PC-9 (cell line): ENCODE measurements at regions not wholly inside any gene's neighbourhood (a gene's known extent, or its start where the extent isn't known, plus 50 kb on each side); places are given as distances from the start of the nearest gene placed in this dataset.

Experiments used
- BruUV-seq: library from RNA; stranded (reverse); fragments of 400-500 nt; replicated peaks from 2 replicates; lab custom pipeline; 2021; lab: Mats Ljungman, UMichigan
- CTCF ChIA-PET: fragments of 300-600 bp; sonication (Branson Sonifier 250); formaldehyde crosslinking; loops from one replicate; lab custom pipeline; 2022; ENCODE audit warnings: antibody characterized with exemption; lab: Charles Lee
- POLR2A ChIA-PET: fragments of 300-600 bp; sonication (Branson Sonifier 250); formaldehyde crosslinking; loops from one replicate; lab custom pipeline; 2022; ENCODE audit warnings: antibody characterized with exemption; ENCODE audit not compliant: unreplicated experiment; lab: Charles Lee
- DNase-seq, 2 experiments: peaks; one replicate each; pipeline versions ENCODE4 v3.0.0 to v3.0.0-alpha.2; 2015 to 2022; ENCODE audit warnings: mixed read lengths in 1 of 2
- H2AFZ ChIP-seq: fragments of 200-600 bp; sonication (generic); 2 replicates; pipeline ENCODE4 v1.8.1; 2017; ENCODE audit warnings: antibody characterized with exemption
- H3F3A ChIP-seq: fragments of 200-600 bp; sonication (generic); 2 replicates; pipeline ENCODE4 v1.8.1; 2017; ENCODE audit warnings: antibody characterized with exemption, mild to moderate bottlenecking, low read depth; ENCODE audit not compliant: insufficient read depth
- H3K27ac ChIP-seq: fragments of 200-600 bp; sonication (generic); 2 replicates; pipeline ENCODE4 v1.6.1; 2016; ENCODE audit warnings: mixed run types
- H3K27me3 ChIP-seq: fragments of 200-600 bp; sonication (generic); 2 replicates; pipeline ENCODE4 v1.6.1; 2016; ENCODE audit warnings: low read depth, mixed run types; ENCODE audit not compliant: insufficient read depth
- H3K36me3 ChIP-seq: fragments of 200-600 bp; sonication (generic); 2 replicates; pipeline ENCODE4 v1.6.1; 2016; ENCODE audit warnings: low read depth, mixed run types
- H3K4me1 ChIP-seq: fragments of 200-600 bp; sonication (generic); replicated peaks from 2 replicates; pipeline ENCODE4 v1.6.1; 2016; ENCODE audit warnings: mixed run types; ENCODE audit not compliant: insufficient read depth
- H3K4me2 ChIP-seq: fragments of 200-600 bp; sonication (generic); 2 replicates; pipeline ENCODE4 v1.6.1; 2017; ENCODE audit warnings: mixed run types
- H3K4me3 ChIP-seq: fragments of 200-600 bp; sonication (generic); 2 replicates; pipeline ENCODE4 v1.6.1; 2016; ENCODE audit warnings: mixed run types
- H3K79me2 ChIP-seq: fragments of 200-600 bp; sonication (generic); 2 replicates; pipeline ENCODE4 v1.6.1; 2017; ENCODE audit warnings: low read depth, mixed run types
- H3K9me2 ChIP-seq: fragments of 200-600 bp; sonication (generic); 2 replicates; pipeline ENCODE4 v1.8.1; 2017; ENCODE audit warnings: mild to moderate bottlenecking; ENCODE audit not compliant: insufficient read depth
- H3K9me3 ChIP-seq: fragments of 200-600 bp; sonication (generic); 2 replicates; pipeline ENCODE4 v1.8.1; 2016; ENCODE audit warnings: low read depth; ENCODE audit not compliant: insufficient read depth
- H4K20me1 ChIP-seq: fragments of 200-600 bp; sonication (generic); 2 replicates; pipeline ENCODE4 v1.8.1; 2017; ENCODE audit not compliant: insufficient read depth
- CTCF ChIP-seq: fragments of 200-600 bp; sonication (generic); conservative IDR thresholded peaks from 2 replicates; pipeline ENCODE4 v1.6.1; 2017; ENCODE audit warnings: mixed run types, antibody characterized with exemption, mild to moderate bottlenecking, moderate library complexity
- EZH2 ChIP-seq: fragments of 200-600 bp; sonication (generic); IDR thresholded peaks from 2 replicates; pipeline ENCODE4 v1.8.0; 2017; ENCODE audit warnings: antibody characterized with exemption, low read depth
- intact Hi-C: fragments of 100-400 bp; cut with micrococcal nuclease; formaldehyde crosslinking; loops from one replicate; pipeline ENCODE4 v1.10.0; 2022; ENCODE audit not compliant: unreplicated experiment

GRCh38 chr1:99482750-99483149, 163.2 kb upstream of the PALMD start:
- H4K20me1 ChIP-seq, result no peaks in the 10 kb centered on the region
- DNase-seq, result peak in 1 of 2 experiments; percentile 28
- no peak overlapping the region for H3K27ac ChIP-seq
- H3K4me3 ChIP-seq, result no peak overlapping the region
- CTCF ChIA-PET, result interaction anchor here (1.2 kb wide), 1 partner anchor 688 kb away, joined by 4 read pairs; no protein-coding TSS in a partner anchor
- no peak overlapping the region for H3K4me2 ChIP-seq
- no peaks in the 10 kb centered on the region for H3K27me3 ChIP-seq
- no TSS peak for BruUV-seq
- H3K36me3 ChIP-seq, result no peaks in the 10 kb centered on the region
- no peaks in the 10 kb centered on the region for H3K4me1 ChIP-seq
- H3F3A ChIP-seq, result no peaks in the 10 kb centered on the region
- intact Hi-C loops, result no loop called here
- no peak overlapping the region for H2AFZ ChIP-seq
- H3K9me2 ChIP-seq, result no peaks in the 10 kb centered on the region
- H3K9me3 ChIP-seq, result 0 out of 2 replicates have a peak, but pooled peaks cover 4% of the 10 kb centered on the region
- TF ChIP-seq CTCF (no peak), EZH2 (no peak)
- POLR2A ChIA-PET, result no interaction called here
- no peaks in the 10 kb centered on the region for H3K79me2 ChIP-seq

- TF ChIP-seq EZH2 (no peak), CTCF (no peak)
- H3K9me2 ChIP-seq, result no peaks in the 10 kb centered on the region
- H3K9me3 ChIP-seq, result no peaks in the 10 kb centered on the region; the same call in 1 of the 2 replicates
- H4K20me1 ChIP-seq, result no peaks in the 10 kb centered on the region
- H3K36me3 ChIP-seq, result no peaks in the 10 kb centered on the region
- H3K79me2 ChIP-seq, result no peaks in the 10 kb centered on the region
- H2AFZ ChIP-seq, result no peak overlapping the region
- no peak overlapping the region for H3K27ac ChIP-seq
- DNase-seq, result no peak
- no peaks in the 10 kb centered on the region for H3F3A ChIP-seq
- no peak overlapping the region for H3K4me3 ChIP-seq
- H3K27me3 ChIP-seq, result no peaks in the 10 kb centered on the region
- intact Hi-C loops, result no loop called here
- H3K4me1 ChIP-seq, result no peaks in the 10 kb centered on the region
- no peak overlapping the region for H3K4me2 ChIP-seq
- CTCF ChIA-PET, result no interaction called here
- POLR2A ChIA-PET, result no interaction called here
- no TSS peak for BruUV-seq
Measured at GRCh38 chr1:99490031-99490430, 155.9 kb upstream of the PALMD start.

GRCh38 chr1:99496067-99496466, 149.8 kb upstream of the PALMD start:
- H3K9me3 ChIP-seq, result no peaks in the 10 kb centered on the region; the same call in 1 of the 2 replicates
- CTCF ChIA-PET, result no interaction called here
- no peaks in the 10 kb centered on the region for H3K9me2 ChIP-seq

More at GRCh38 chr1:99496067-99496466, 149.8 kb upstream of the PALMD start:
- Histone ChIP-seq H3K4me2 (no peak overlapping the region), H3F3A (no peaks in the 10 kb centered on the region), H3K27ac (no peak overlapping the region), H3K4me3 (no peak overlapping the region), H4K20me1 (no peaks in the 10 kb centered on the region), H2AFZ (0 out of 2 replicates have a peak overlapping the region, but pooled peaks have one; percentile 2), H3K27me3 (no peaks in the 10 kb centered on the region), H3K79me2 (no peaks in the 10 kb centered on the region), H3K36me3 (no peaks in the 10 kb centered on the region), H3K4me1 (no peaks in the 10 kb centered on the region)
- DNase-seq, result peak in 1 of 2 experiments; percentile 21
- intact Hi-C loops, result no loop called here
- TF ChIP-seq EZH2 (no peak), CTCF (no peak)
- POLR2A ChIA-PET, result no interaction called here
- BruUV-seq, result no TSS peak
